BLaER1 treated with 17β-estradiol and CSF1 and Interleukin-3, amounts not matched to agents 10 nM and 100 nM (cell line): ENCODE measurements at regions not wholly inside any gene's neighbourhood (a gene's known extent, or its start where the extent isn't known, plus 50 kb on each side); places are given as distances from the start of the nearest gene placed in this dataset.

Source experiments
- H3K27ac ChIP-seq, 11 experiments: shearing (Covaris generic); formaldehyde crosslinking; 2 replicates each; pipeline ENCODE4 v1.8.1; 2022
- H3K27me3 ChIP-seq, 11 experiments: shearing (Covaris generic); formaldehyde crosslinking; 2 replicates each; pipeline ENCODE4 v1.8.1; 2022
- H3K36me3 ChIP-seq, 11 experiments: shearing (Covaris generic); formaldehyde crosslinking; 2 replicates each; pipeline ENCODE4 v1.8.1; 2022
- H3K4me1 ChIP-seq, 10 experiments: shearing (Covaris generic); formaldehyde crosslinking; 2 replicates each; pipeline ENCODE4 v1.8.1; 2022
- H3K4me2 ChIP-seq, 11 experiments: shearing (Covaris generic); formaldehyde crosslinking; 2 replicates each; pipeline ENCODE4 v1.8.1; 2022
- H3K4me3 ChIP-seq, 10 experiments: shearing (Covaris generic); formaldehyde crosslinking; 2 replicates each; pipeline ENCODE4 v1.8.1; 2022
- H3K9ac ChIP-seq, 11 experiments: shearing (Covaris generic); formaldehyde crosslinking; 2 replicates each; pipeline ENCODE4 v1.8.1; 2022
- H3K9me3 ChIP-seq, 11 experiments: shearing (Covaris generic); formaldehyde crosslinking; replicated peaks in 1 of 11; 2 replicates each; pipeline ENCODE4 v1.8.1; 2022
- H4K20me1 ChIP-seq, 11 experiments: shearing (Covaris generic); formaldehyde crosslinking; 2 replicates each; pipeline ENCODE4 v1.8.1; 2022
- Cebpa-rat ChIP-seq, 11 experiments: shearing (Covaris generic); IDR thresholded peaks; 2 replicates each; pipeline ENCODE4 v1.8.1; 2022

DNA sequence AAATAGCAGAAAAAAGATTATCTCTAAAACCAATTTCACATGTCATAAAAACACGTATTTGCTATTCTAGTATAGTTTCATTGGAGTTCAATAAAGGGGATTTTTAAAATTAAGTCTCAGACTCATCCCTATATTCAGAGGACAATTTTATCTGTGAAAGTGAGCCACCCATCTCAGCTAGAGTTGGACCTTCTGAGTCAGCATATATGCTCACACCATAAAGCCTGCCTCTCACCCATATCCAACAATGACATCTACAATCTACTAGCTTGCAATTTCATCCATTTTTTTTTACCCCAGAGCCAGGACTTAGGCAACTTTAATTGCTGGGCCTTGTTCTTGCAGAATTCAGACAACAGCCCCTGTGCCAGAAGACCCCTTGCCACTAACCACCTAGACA is 165.3 kb upstream of the DYNLRB2 start:
- H3K9ac ChIP-seq: no peak overlapping the region
- H3K4me3 ChIP-seq: no peak overlapping the region
- no peak for TF ChIP-seq Cebpa-rat (IDR thresholded peaks at IDR 0.05)
- no peak overlapping the region for H3K27ac ChIP-seq
- no peaks in the 10 kb centered on the region for H3K36me3 ChIP-seq
- H4K20me1 ChIP-seq: no peaks in the 10 kb centered on the region
- peaks cover 0 to 8% (median 0%) of the 10 kb centered on the region in 10 experiments; a peak in 4 of 20 replicates for H3K4me1 ChIP-seq
- peaks cover 0 to 18% (median 12%) of the 10 kb centered on the region in 11 experiments; a peak in 15 of 22 replicates for H3K9me3 ChIP-seq
- no peak overlapping the region for H3K4me2 ChIP-seq
- H3K27me3 ChIP-seq: no peaks in the 10 kb centered on the region

GRCh38 chr16:80372341-80372740 is 168.5 kb upstream of the DYNLRB2 start:
- no peak overlapping the region for H3K4me2 ChIP-seq
- no peak overlapping the region for H3K4me3 ChIP-seq
- no peaks in the 10 kb centered on the region for H3K36me3 ChIP-seq
- no peak for TF ChIP-seq Cebpa-rat (IDR thresholded peaks at IDR 0.05)
- H4K20me1 ChIP-seq: no peaks in the 10 kb centered on the region
- H3K9me3 ChIP-seq: peaks cover 0 to 18% (median 12%) of the 10 kb centered on the region in 11 experiments; a peak in 15 of 22 replicates
- no peaks in the 10 kb centered on the region for H3K27me3 ChIP-seq
- H3K4me1 ChIP-seq: peaks cover 0 to 8% (median 0%) of the 10 kb centered on the region in 10 experiments; a peak in 4 of 20 replicates
- no peak overlapping the region for H3K27ac ChIP-seq
- H3K9ac ChIP-seq: no peak overlapping the region

- Histone ChIP-seq H3K9me3 (peaks cover 0 to 18% (median 12%) of the 10 kb centered on the region in 11 experiments; a peak in 15 of 22 replicates), H3K4me1 (peaks cover 0 to 8% (median 0%) of the 10 kb centered on the region in 10 experiments; a peak in 4 of 20 replicates), H3K4me2 (no peak overlapping the region), H3K36me3 (no peaks in the 10 kb centered on the region), H3K4me3 (no peak overlapping the region), H3K9ac (no peak overlapping the region), H3K27me3 (no peaks in the 10 kb centered on the region), H3K27ac (no peak overlapping the region), H4K20me1 (no peaks in the 10 kb centered on the region)
- TF ChIP-seq Cebpa-rat (IDR thresholded peaks at IDR 0.05): no peak
Observed at GRCh38 chr16:80369138-80369958, 171.4 kb upstream of the DYNLRB2 start.

DNA sequence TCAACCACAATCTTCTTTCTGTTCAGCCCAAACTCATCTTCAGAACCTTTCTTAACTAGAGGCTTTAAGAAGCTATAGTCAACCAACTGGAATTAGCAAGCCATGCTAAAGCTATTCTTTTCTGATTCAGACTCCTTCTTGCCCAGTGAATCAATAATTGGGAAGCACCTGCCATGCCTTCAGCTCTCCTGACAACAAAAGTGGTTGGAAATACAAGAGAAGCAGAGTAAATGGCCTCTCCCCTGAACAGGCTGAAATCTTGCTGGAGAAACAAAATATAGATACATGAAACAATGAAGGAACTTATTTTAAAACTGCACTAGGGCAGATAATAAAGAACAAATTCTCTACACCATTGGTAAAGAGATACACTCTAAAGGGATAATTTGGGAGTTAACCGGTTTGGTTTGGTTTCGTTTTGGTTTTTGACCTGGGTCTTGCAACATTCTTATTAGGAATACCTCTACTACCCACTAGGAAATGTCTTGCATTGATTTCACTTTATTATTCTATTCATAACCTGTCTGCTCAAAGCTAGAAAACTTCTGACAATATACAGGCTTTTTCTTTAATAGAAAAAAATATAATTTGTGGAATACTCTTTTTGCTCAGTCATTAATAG is 173.6 kb upstream of the DYNLRB2 start:
- Histone ChIP-seq H4K20me1 (no peaks in the 10 kb centered on the region), H3K4me1 (peaks cover 0 to 6% (median 0%) of the 10 kb centered on the region in 10 experiments; a peak in 4 of 20 replicates), H3K27ac (no peak overlapping the region), H3K4me3 (no peak overlapping the region), H3K9me3 (no peaks in the 10 kb centered on the region), H3K4me2 (no peak overlapping the region), H3K27me3 (no peaks in the 10 kb centered on the region), H3K36me3 (no peaks in the 10 kb centered on the region), H3K9ac (no peak overlapping the region)
- TF ChIP-seq Cebpa-rat (IDR thresholded peaks at IDR 0.05): no peak

DNA sequence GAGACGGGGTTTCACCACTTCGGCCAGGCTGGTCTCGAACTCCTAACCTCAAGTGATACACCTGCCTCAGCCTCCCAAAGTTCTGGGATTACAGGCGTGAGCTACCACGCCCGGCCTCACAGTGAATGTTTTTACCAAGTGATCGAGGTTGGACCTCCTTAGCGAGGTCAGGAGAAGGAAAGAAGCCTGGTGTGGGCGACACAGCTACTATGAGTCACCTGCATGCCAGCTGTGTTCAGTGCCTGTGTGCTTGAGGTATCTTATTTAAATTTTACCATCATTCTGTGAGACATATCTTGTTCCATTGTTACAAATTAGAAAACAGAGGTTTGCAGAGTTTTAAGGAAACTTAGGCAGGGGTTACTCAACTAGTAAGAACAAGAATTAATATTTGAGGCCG is 174.8 kb upstream of the DYNLRB2 start:
- TF ChIP-seq Cebpa-rat (IDR thresholded peaks at IDR 0.05): no peak
- H3K4me2 ChIP-seq: no peak overlapping the region
- no peaks in the 10 kb centered on the region for H3K4me1 ChIP-seq
- no peaks in the 10 kb centered on the region for H4K20me1 ChIP-seq
- no peak overlapping the region for H3K4me3 ChIP-seq
- no peak overlapping the region for H3K27ac ChIP-seq
- no peaks in the 10 kb centered on the region for H3K9me3 ChIP-seq
- no peak overlapping the region for H3K9ac ChIP-seq
- H3K27me3 ChIP-seq: no peaks in the 10 kb centered on the region
- no peaks in the 10 kb centered on the region for H3K36me3 ChIP-seq

GRCh38 chr16:80362816-80363215 is 178.0 kb upstream of the DYNLRB2 start:
- H3K4me1 ChIP-seq: no peaks in the 10 kb centered on the region
- TF ChIP-seq Cebpa-rat (IDR thresholded peaks at IDR 0.05): no peak
- no peaks in the 10 kb centered on the region for H3K36me3 ChIP-seq

DNA sequence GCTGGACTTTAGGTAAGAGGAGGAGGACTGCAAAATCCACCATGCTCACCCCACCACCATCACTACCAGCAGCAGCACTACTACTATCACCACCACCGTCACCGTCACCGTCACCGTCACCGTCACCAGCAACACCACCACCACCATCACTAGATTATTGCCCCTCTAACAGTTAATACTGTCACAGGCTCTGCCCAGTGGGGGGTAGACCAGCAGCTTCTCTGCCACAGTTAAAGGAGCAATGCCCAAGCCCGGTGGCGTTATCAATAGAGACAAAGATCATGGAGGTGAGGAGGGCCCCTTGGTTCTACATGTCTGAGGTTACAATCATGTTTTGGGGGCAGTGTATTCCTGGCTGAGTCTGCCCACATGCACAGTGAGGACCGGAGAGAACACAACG is 184.4 kb upstream of the DYNLRB2 start:
- Histone ChIP-seq H3K9ac (no peak overlapping the region), H3K4me2 (no peak overlapping the region), H3K4me3 (no peak overlapping the region), H3K9me3 (peaks cover 0 to 5% (median 0%) of the 10 kb centered on the region in 11 experiments; a peak in 2 of 22 replicates), H3K27me3 (no peaks in the 10 kb centered on the region), H3K4me1 (no peaks in the 10 kb centered on the region), H3K36me3 (no peaks in the 10 kb centered on the region), H4K20me1 (no peaks in the 10 kb centered on the region), H3K27ac (no peak overlapping the region)
- TF ChIP-seq Cebpa-rat (IDR thresholded peaks at IDR 0.05): no peak

More at GRCh38 chr16:80362816-80363215, 178.0 kb upstream of the DYNLRB2 start:
- Histone ChIP-seq H3K9me3 (no peaks in the 10 kb centered on the region), H3K27ac (no peak overlapping the region), H4K20me1 (no peaks in the 10 kb centered on the region), H3K9ac (no peak overlapping the region), H3K27me3 (no peaks in the 10 kb centered on the region), H3K4me3 (no peak overlapping the region), H3K4me2 (no peak overlapping the region)

- Histone ChIP-seq H3K9ac (no peak overlapping the region), H3K27me3 (no peaks in the 10 kb centered on the region), H3K4me2 (no peak overlapping the region), H3K27ac (no peak overlapping the region), H4K20me1 (no peaks in the 10 kb centered on the region), H3K36me3 (no peaks in the 10 kb centered on the region), H3K9me3 (peaks cover 0 to 5% (median 0%) of the 10 kb centered on the region in 11 experiments; a peak in 2 of 22 replicates), H3K4me1 (no peaks in the 10 kb centered on the region), H3K4me3 (no peak overlapping the region)
- no peak for TF ChIP-seq Cebpa-rat (IDR thresholded peaks at IDR 0.05)
Observed at GRCh38 chr16:80355335-80355734, 185.5 kb upstream of the DYNLRB2 start.

DNA sequence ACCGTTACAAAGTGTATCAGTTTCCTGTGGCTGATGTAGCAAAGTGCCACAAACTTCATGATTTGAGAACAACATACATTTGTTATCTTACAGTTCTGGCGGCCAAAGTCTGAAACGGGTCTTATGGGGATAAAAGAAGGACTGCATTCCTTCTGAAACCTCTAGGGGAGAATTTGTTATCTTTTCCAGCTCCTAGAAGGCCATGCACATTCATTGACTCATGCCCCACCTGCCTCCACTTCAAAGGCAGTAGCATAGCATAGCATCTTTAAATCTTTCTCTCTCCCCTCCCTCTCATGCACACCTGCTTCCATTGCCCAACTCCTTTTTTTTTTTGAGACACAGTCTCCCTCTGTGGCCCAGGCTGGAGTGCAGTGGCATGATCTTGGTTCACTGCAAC is 190.7 kb upstream of the DYNLRB2 start:
- Histone ChIP-seq H3K27ac (no peak overlapping the region), H3K27me3 (peaks cover 0 to 7% (median 0%) of the 10 kb centered on the region in 11 experiments; a peak in 5 of 22 replicates), H3K4me2 (no peak overlapping the region), H3K9me3 (peaks cover 0 to 10% (median 5%) of the 10 kb centered on the region in 11 experiments; a peak in 9 of 22 replicates), H3K4me1 (peaks cover 6 to 35% (median 20%) of the 10 kb centered on the region in 10 experiments; a peak in 19 of 20 replicates), H4K20me1 (peaks cover 0 to 4% (median 0%) of the 10 kb centered on the region in 11 experiments; a peak in 3 of 22 replicates), H3K9ac (no peak overlapping the region), H3K4me3 (no peak overlapping the region), H3K36me3 (no peaks in the 10 kb centered on the region)
- TF ChIP-seq Cebpa-rat (IDR thresholded peaks at IDR 0.05): no peak
